Erythroblast (primary cell): ENCODE measurements at regions not wholly inside any gene's neighbourhood (a gene's known extent, or its start where the extent isn't known, plus 50 kb on each side); places are given as distances from the start of the nearest gene placed in this dataset.

Source experiments
- GATA1 ChIP-seq: IDR thresholded peaks from 2 replicates; pipeline ENCODE4 v1.6.1; 2011; ENCODE audit warnings: low read depth, mild to moderate bottlenecking, control low read depth, low read length, moderate library complexity
- POLR2A ChIP-seq: IDR thresholded peaks from 2 replicates; pipeline ENCODE4 v1.6.1; 2011; ENCODE audit warnings: mild to moderate bottlenecking, low read length

DNA sequence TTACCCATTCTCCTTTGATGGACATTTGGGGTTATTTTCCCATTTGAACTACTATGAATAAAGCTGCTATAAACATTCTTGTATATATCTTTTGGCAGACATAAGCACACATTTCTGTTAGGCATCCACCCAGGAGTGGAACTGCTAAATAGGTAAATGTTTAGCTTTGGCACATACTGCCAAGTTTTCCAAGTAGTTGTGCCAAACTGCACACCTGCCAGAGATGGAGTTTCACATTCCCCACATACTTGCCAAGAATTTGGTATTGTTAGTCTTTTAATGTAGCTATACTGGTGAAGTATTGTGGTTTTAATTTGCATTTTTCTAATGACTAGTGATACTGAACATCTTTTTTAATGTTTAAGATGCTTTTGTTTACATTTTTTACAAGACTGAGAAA, 201.0 kb downstream of the GXYLT1 start:
- TF ChIP-seq POLR2A, result no peak
- no peak for TF ChIP-seq GATA1
